ENCODE measurements at regions not wholly inside any gene's neighbourhood (a gene's known extent, or its start where the extent isn't known, plus 50 kb on each side); places are given as distances from the start of the nearest gene placed in this dataset.

- no peak for TF ChIP-seq RBBP5 (IDR thresholded peaks at IDR 0.05; ENCODE audit: borderline replicate concordance, low read depth, low read length)
- TF ChIP-seq NANOG (IDR thresholded peaks at IDR 0.05; ENCODE audit: insufficient read depth, low read depth, low read length, poor library complexity, severe bottlenecking) = no peak
- TF ChIP-seq HDAC2 (IDR thresholded peaks at IDR 0.05; ENCODE audit: borderline replicate concordance in 1 of 2, low read depth in 2 of 2, low read length in 2 of 2) = no peak
- TF ChIP-seq, protein P1, sequence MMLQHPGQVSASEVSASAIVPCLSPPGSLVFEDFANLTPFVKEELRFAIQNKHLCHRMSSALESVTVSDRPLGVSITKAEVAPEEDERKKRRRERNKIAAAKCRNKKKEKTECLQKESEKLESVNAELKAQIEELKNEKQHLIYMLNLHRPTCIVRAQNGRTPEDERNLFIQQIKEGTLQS (IDR thresholded peaks at IDR 0.05; ENCODE audit: insufficient read depth, low read depth, low read length) = no peak
- no peak for TF ChIP-seq JUN (IDR thresholded peaks at IDR 0.05; ENCODE audit: low read depth, low read length)
- no peak for TF ChIP-seq SP2 (IDR thresholded peaks at IDR 0.05; ENCODE audit: low read length)
These were observed 140.8 kb upstream of the SERTAD2 start (continued) for GRCh38 chr2:64794426-64794995.

Data from H1 (cell line).